ENCODE measurements at regions not wholly inside any gene's neighbourhood (a gene's known extent, or its start where the extent isn't known, plus 50 kb on each side); places are given as distances from the start of the nearest gene placed in this dataset.

DNA sequence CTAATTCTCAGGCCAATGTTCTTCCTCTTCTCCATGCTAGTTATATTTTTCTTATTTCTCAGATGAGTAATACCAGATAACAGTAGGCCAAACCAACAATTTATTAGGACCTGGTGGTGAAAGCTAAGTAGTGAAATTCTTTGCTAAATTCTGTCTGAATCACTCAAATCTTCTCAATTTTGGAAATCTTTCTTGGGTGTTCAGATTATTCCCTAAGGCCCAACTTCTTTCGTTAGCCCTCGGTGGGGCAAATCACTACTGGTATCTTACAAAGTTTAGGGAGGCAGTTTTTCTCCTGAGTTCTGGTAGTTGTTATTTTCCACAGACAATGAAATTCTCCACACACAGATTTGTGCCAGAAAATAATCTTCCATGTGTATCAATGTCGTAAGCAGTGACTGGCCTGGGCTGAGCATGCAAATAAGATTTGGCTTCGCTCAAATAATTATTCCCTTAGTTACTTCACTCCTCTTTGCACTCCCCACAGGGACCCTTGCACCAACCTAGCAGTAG lies 443.5 kb upstream of the SLC14A2 start (continued):
- TF ChIP-seq, protein P1, sequence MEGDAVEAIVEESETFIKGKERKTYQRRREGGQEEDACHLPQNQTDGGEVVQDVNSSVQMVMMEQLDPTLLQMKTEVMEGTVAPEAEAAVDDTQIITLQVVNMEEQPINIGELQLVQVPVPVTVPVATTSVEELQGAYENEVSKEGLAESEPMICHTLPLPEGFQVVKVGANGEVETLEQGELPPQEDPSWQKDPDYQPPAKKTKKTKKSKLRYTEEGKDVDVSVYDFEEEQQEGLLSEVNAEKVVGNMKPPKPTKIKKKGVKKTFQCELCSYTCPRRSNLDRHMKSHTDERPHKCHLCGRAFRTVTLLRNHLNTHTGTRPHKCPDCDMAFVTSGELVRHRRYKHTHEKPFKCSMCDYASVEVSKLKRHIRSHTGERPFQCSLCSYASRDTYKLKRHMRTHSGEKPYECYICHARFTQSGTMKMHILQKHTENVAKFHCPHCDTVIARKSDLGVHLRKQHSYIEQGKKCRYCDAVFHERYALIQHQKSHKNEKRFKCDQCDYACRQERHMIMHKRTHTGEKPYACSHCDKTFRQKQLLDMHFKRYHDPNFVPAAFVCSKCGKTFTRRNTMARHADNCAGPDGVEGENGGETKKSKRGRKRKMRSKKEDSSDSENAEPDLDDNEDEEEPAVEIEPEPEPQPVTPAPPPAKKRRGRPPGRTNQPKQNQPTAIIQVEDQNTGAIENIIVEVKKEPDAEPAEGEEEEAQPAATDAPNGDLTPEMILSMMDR (conservative IDR thresholded peaks at IDR 0.05; ENCODE audit: low read depth in 2 of 2) = no peak
- TF ChIP-seq JUNB (IDR thresholded peaks at IDR 0.05; ENCODE audit: unreplicated experiment) = no peak
- TF ChIP-seq, protein P2, sequence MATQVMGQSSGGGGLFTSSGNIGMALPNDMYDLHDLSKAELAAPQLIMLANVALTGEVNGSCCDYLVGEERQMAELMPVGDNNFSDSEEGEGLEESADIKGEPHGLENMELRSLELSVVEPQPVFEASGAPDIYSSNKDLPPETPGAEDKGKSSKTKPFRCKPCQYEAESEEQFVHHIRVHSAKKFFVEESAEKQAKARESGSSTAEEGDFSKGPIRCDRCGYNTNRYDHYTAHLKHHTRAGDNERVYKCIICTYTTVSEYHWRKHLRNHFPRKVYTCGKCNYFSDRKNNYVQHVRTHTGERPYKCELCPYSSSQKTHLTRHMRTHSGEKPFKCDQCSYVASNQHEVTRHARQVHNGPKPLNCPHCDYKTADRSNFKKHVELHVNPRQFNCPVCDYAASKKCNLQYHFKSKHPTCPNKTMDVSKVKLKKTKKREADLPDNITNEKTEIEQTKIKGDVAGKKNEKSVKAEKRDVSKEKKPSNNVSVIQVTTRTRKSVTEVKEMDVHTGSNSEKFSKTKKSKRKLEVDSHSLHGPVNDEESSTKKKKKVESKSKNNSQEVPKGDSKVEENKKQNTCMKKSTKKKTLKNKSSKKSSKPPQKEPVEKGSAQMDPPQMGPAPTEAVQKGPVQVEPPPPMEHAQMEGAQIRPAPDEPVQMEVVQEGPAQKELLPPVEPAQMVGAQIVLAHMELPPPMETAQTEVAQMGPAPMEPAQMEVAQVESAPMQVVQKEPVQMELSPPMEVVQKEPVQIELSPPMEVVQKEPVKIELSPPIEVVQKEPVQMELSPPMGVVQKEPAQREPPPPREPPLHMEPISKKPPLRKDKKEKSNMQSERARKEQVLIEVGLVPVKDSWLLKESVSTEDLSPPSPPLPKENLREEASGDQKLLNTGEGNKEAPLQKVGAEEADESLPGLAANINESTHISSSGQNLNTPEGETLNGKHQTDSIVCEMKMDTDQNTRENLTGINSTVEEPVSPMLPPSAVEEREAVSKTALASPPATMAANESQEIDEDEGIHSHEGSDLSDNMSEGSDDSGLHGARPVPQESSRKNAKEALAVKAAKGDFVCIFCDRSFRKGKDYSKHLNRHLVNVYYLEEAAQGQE (IDR thresholded peaks at IDR 0.05; ENCODE audit: unreplicated experiment) = no peak
- TF ChIP-seq POLR2AphosphoS5 (IDR thresholded peaks at IDR 0.05; ENCODE audit: low read depth) = no peak
- no peak for TF ChIP-seq EZH2 (IDR thresholded peaks at IDR 0.05; ENCODE audit: low read depth, unreplicated experiment)
- no peak for TF ChIP-seq STAT1 (IDR thresholded peaks at IDR 0.05; ENCODE audit: unreplicated experiment)

DNA sequence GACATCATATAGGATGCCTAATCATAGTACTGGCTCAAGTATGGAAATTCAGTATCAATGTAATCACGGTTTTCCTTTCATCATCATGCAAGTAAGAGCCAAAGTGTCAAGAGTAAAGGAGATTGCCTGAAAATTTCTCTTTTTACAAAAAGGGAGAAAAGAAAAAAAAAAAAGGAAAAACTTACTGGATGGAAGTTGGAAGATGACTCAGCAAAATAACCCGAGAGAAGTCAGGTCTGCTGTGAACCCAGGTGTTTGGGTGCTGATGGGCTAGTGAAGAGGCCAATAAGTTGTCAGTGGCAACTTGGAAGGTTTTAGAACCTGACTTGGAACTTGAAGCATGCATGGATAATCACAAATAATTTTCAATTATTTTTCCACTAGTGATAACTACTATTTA lies 441.9 kb upstream of the SLC14A2 start:
- H3K9me3 Mint-ChIP-seq = no peaks in the 10 kb centered on the region
- TF ChIP-seq, protein P3, sequence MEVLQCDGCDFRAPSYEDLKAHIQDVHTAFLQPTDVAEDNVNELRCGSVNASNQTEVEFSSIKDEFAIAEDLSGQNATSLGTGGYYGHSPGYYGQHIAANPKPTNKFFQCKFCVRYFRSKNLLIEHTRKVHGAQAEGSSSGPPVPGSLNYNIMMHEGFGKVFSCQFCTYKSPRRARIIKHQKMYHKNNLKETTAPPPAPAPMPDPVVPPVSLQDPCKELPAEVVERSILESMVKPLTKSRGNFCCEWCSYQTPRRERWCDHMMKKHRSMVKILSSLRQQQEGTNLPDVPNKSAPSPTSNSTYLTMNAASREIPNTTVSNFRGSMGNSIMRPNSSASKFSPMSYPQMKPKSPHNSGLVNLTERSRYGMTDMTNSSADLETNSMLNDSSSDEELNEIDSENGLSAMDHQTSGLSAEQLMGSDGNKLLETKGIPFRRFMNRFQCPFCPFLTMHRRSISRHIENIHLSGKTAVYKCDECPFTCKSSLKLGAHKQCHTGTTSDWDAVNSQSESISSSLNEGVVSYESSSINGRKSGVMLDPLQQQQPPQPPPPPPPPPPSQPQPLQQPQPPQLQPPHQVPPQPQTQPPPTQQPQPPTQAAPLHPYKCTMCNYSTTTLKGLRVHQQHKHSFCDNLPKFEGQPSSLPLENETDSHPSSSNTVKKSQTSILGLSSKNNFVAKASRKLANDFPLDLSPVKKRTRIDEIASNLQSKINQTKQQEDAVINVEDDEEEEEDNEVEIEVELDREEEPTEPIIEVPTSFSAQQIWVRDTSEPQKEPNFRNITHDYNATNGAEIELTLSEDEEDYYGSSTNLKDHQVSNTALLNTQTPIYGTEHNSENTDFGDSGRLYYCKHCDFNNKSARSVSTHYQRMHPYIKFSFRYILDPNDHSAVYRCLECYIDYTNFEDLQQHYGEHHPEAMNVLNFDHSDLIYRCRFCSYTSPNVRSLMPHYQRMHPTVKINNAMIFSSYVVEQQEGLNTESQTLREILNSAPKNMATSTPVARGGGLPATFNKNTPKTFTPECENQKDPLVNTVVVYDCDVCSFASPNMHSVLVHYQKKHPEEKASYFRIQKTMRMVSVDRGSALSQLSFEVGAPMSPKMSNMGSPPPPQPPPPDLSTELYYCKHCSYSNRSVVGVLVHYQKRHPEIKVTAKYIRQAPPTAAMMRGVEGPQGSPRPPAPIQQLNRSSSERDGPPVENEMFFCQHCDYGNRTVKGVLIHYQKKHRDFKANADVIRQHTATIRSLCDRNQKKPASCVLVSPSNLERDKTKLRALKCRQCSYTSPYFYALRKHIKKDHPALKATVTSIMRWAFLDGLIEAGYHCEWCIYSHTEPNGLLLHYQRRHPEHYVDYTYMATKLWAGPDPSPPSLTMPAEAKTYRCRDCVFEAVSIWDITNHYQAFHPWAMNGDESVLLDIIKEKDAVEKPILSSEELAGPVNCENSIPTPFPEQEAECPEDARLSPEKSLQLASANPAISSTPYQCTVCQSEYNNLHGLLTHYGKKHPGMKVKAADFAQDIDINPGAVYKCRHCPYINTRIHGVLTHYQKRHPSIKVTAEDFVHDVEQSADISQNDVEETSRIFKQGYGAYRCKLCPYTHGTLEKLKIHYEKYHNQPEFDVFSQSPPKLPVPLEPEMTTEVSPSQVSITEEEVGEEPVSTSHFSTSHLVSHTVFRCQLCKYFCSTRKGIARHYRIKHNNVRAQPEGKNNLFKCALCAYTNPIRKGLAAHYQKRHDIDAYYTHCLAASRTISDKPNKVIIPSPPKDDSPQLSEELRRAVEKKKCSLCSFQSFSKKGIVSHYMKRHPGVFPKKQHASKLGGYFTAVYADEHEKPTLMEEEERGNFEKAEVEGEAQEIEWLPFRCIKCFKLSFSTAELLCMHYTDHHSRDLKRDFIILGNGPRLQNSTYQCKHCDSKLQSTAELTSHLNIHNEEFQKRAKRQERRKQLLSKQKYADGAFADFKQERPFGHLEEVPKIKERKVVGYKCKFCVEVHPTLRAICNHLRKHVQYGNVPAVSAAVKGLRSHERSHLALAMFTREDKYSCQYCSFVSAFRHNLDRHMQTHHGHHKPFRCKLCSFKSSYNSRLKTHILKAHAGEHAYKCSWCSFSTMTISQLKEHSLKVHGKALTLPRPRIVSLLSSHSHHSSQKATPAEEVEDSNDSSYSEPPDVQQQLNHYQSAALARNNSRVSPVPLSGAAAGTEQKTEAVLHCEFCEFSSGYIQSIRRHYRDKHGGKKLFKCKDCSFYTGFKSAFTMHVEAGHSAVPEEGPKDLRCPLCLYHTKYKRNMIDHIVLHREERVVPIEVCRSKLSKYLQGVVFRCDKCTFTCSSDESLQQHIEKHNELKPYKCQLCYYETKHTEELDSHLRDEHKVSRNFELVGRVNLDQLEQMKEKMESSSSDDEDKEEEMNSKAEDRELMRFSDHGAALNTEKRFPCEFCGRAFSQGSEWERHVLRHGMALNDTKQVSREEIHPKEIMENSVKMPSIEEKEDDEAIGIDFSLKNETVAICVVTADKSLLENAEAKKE (CRISPR knock-in tag; IDR thresholded peaks at IDR 0.05) = no peak
- TF ChIP-seq STAT1 (IDR thresholded peaks at IDR 0.05; ENCODE audit: unreplicated experiment) (no peak), NANOG (IDR thresholded peaks at IDR 0.05; ENCODE audit: borderline replicate concordance) (no peak), ZNF331 (CRISPR knock-in tag; IDR thresholded peaks at IDR 0.05; ENCODE audit: low read depth) (no peak), JUNB (IDR thresholded peaks at IDR 0.05; ENCODE audit: unreplicated experiment) (no peak)
- TF ChIP-seq, protein P4, sequence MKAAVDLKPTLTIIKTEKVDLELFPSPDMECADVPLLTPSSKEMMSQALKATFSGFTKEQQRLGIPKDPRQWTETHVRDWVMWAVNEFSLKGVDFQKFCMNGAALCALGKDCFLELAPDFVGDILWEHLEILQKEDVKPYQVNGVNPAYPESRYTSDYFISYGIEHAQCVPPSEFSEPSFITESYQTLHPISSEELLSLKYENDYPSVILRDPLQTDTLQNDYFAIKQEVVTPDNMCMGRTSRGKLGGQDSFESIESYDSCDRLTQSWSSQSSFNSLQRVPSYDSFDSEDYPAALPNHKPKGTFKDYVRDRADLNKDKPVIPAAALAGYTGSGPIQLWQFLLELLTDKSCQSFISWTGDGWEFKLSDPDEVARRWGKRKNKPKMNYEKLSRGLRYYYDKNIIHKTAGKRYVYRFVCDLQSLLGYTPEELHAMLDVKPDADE (IDR thresholded peaks at IDR 0.05) = no peak
- TF ChIP-seq, protein P1 (conservative IDR thresholded peaks at IDR 0.05; ENCODE audit: low read depth in 2 of 2) = no peak

More for the DNA sequence above, 441.9 kb upstream of the SLC14A2 start:
- no peak overlapping the region for H3K4me3 Mint-ChIP-seq
- peak overlapping the region; percentile 61; the same call in 1 of the 2 replicates for H2AFZ ChIP-seq
- no peak overlapping the region for H3K4me3 ChIP-seq
- no peaks in the 10 kb centered on the region for H3K36me3 ChIP-seq (ENCODE audit: insufficient read depth)
- no peaks in the 10 kb centered on the region for H4K20me1 ChIP-seq (replicated peaks; ENCODE audit: insufficient read depth)
- no peaks in the 10 kb centered on the region for H3K79me2 ChIP-seq (replicated peaks; ENCODE audit: insufficient read depth)
- H3F3A ChIP-seq (replicated peaks; ENCODE audit: low read depth) = no peaks in the 10 kb centered on the region
- DNase-seq (ENCODE audit: low spot score) = no peak
- H3K4me2 ChIP-seq = no peak overlapping the region
- H3K27ac ChIP-seq (ENCODE audit: low read depth) = no peak overlapping the region
- no peaks in the 10 kb centered on the region for H3K9me2 ChIP-seq (ENCODE audit: insufficient read depth)
- no peaks in the 10 kb centered on the region for H3K27me3 Mint-ChIP-seq (ENCODE audit: insufficient read depth, low read depth, poor library complexity)
- no peaks in the 10 kb centered on the region for H3K27me3 ChIP-seq (ENCODE audit: insufficient read depth)
- no peaks in the 10 kb centered on the region for H3K36me3 Mint-ChIP-seq (ENCODE audit: low read depth)
- H3K4me1 Mint-ChIP-seq = peaks cover 4% of the 10 kb centered on the region; the same call in 2 of the 3 replicates
- H3K27ac Mint-ChIP-seq = no peak overlapping the region
- ATAC-seq = no peak
- no peaks in the 10 kb centered on the region for H3K4me1 ChIP-seq (ENCODE audit: insufficient read depth)
